ENCODE measurements at regions not wholly inside any gene's neighbourhood (a gene's known extent, or its start where the extent isn't known, plus 50 kb on each side); places are given as distances from the start of the nearest gene placed in this dataset.

DNA sequence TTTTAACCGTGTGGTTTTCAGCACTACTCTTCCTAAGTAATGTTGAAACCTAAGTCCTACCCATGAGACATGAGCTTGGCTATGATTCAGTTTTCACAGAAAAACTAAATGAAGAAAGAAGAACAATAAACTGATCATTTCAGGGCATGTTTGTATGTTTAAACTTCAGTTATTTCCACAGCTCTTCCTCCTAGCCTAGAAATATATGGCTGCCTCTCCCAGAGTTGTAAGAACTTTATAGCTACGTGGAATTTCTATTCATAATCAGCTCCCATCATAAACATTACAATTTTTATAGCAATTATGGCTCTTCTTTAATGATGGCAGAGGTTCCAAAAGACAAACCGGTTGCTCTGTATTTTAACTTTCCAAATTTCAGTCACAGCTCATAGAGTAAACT is 314.7 kb upstream of the ADAMTSL1 start:
- DNase-seq = no peak

DNA sequence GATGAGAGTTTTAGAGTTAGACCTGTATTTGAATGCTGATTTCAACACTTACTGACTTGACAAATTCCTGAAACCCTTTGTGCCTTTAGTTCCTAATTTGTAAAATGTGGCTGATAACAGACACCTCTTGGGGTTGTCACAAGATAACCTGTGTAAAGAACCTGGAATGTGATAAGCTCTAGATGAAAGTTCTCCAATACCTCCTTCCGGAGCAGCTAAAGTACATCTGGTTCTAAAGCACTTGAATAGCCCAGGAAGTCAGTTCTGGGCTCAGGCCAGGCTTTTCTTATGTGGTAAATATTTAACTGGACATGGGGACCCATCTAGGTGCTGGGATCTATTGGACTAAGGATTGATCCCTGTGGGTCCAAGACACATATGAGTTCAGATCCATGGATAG is 310.8 kb upstream of the ADAMTSL1 start:
- DNase-seq = no peak

DNA sequence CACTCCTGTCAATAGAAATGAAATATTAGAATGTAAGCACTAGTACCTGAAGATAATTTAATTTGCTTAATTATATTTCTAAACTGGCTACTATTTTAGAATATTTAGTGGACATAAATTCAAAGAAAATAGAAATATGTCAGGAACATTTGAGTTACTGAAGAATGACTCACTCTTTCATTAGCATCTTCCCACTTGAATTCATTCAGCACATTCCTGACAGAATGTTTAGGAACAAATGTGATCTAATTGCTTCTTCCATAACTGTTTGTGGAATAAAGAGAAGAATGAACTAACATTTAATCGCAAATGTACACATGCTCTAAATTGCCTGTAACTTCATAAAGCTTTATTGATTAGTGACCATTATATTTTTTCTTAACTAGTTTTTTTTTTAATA is 306.2 kb upstream of the ADAMTSL1 start:
- DNase-seq = no peak

DNA sequence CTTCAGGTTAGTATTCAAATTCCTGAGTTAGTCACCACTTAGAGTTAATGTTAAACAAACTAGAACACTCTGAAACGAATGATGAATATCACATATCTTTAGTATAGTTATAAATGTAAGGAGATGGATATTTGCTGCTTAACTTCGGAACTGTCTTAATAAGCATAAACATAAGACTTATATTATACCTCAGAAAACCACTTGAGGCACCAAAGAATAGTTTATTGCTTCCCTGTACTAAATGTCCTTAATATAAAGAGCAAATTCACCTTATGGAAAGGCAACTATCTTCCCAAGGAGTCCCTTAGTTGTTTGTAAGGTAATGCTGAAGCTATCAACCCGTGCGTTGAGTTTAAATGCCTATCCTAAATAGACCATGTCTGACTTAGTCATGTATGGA is 300.0 kb upstream of the ADAMTSL1 start:
- no peak for DNase-seq

DNA sequence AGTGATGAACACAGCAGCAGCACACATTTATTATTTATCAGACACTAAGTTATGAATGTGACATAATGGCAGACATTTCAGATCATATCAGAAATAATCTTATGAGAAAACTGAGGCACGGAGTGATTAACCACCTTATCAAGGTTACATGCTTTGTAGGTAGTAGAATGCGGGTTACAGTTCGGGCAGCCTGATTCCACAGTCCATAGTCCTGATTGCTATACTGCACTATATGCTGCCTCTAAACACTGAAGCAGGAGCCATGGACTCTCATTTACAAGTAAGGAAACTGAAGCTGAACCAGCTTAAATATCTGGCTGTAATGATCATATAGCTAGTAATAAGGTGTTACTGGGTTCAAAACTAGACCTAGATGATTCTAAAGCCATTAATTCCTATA is 291.3 kb upstream of the ADAMTSL1 start:
- DNase-seq = no peak

DNA sequence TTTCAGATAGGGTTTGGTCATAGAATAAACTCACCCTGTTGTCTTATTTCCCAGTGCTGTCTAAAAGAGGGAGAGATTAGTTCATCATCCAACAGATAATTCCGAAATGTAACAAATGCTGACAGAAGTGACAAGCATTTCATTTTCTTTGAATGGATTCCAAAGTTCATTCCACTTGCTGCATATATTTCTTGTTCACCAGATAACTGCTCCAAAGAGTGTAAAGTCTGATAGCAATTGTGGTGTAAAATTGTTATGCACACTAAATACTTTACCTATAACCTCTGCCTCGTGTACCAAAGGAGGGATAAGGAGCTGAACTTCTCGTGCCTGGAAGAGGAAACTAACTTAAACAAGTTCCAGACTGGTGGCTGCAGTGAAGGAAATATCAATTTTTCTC is 290.0 kb upstream of the ADAMTSL1 start:
- DNase-seq = no peak

DNA sequence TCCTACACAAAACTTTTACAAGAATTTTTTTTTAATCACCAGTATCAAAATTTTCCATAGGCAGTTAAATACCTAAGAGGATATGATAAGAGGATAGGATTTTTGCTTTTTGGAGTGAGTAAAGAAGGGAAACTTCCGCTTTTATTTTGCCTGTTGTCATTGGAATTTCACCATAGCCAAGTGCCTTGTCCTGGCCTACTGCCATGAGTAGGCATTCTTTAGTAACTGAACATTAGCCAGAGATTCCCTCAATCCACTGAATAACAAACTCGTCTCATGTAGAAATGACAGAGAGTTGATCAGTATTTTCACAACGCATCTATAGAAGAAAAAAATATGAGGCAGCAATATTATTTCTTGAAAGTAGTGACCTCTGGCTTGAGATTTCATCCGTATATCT is 289.6 kb upstream of the ADAMTSL1 start:
- no peak for DNase-seq

DNA sequence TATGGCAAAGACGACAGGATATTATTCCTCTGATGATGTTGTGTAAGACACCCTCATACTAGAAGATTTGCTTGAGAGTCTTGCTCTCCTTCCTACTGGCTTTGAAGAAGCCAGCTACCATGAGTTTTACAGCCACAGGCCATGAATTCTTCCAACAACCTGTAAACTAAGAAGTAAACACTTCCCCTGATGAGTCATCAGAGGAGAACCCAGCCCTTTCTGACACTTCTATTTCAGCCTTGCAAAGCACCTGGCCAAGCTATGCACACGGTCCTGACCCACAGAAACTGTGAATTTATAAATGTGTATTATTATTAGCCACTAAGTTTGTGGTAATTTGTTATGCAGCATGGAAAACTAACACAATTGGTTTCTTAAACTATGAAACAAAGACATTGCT is 288.8 kb upstream of the ADAMTSL1 start:
- no peak for DNase-seq

DNA sequence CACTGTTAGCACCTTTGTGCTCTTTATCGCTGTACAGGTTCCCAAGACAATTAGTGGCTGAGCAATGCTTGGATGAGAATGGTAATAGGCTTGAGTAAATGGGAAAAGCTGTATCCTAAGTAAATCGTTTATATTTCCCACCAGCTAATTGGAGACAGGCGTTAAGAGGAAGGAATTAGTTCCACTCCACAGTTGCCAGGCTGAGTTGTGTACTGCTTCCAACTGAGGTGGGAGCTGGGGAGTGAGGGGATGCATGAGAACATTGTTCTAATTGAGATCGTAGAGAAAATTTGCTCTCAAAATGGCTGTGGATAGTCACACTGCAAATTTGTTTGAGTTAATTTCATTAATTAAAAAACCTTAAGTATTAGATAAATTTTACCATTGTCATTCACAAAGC is 285.0 kb upstream of the ADAMTSL1 start:
- DNase-seq = no peak

DNA sequence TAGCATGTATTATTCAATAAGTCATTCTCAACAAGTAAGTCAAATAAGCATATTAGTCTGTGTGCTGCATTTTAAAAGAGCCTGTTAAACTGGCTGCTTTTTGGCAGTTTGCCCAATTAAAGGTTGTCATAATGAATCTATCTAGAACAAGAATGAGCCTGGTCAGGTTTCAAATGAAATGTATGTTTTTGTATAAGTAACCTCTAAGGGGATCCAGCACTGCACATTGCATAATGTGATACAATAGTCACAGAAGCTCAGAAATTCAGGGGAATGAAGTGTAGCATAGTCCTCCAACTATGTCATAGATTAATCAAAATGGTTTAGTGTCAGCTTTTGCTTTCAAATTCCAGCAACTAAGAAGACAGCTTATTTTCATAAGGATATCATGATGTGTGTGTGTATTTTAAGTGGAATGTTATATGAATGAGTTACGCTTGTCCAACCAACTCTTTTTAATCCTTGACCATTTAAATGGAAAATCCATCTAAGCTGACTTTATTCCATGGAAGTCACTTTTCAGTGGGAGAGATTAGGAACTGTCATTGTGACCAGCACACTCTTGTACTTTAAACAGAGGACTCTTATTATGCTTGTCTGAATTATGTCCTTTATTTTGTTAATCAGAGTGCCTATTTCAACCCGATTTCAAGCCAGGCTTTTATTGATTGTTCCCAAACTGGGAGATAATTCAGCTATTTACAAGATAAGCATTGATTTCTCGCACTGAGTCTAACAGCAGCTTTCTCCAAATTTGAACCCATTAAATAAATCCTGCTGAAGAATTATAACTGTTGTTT is 283.9 kb upstream of the ADAMTSL1 start:
- no peak for DNase-seq

DNA sequence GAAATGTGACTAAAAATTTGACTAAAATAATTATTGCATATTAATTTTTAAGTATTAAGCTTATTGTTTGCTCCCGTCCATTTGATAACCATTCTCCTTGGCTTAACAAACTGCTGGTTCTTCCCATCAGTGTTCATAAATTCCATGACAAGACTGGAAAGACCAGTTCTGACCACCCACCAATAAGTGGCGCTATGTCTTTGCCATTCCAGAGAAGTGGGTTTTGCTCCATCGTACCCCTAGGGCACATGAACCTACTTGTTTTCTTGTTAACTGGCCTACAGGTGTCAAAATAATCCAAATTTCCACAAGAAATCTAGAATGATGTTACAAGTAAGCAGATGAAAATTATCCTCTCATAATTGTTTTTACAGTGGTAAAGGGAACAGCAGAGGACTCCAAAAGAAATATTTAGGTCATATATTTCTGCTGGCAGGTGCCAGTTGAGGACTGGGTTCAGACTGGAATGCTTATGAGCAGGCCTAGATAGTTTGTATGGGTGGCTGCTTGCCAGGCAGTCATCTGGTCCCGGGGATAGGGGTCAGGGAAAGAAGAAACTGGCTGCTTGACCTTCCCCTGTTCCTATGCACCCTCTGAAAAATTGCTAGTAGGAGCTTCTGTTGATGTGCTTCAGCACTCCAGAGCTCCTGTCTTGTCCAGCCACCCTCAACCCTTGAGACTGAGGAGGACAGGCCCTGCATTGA is 283.1 kb upstream of the ADAMTSL1 start:
- no peak for DNase-seq

DNA sequence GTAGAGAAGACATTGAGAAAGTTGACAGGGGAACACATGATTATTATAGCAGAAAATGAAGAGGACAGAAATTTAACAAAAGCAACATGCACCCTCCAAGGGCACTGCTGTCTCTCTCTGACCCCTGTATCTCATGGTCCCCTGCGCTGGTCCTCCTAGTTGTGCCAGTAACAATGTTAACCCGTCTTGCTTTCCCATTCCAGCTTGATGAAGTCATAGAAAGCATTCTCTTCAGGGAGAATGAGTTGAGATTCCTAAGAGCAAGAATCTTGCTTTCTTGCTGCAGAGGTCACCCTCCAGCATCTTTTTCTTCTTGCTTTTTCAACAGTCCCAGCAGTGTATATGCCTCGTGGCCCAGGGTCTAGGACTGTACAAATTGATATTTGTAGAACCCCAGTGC is 279.6 kb upstream of the ADAMTSL1 start:
- DNase-seq = no peak

DNA sequence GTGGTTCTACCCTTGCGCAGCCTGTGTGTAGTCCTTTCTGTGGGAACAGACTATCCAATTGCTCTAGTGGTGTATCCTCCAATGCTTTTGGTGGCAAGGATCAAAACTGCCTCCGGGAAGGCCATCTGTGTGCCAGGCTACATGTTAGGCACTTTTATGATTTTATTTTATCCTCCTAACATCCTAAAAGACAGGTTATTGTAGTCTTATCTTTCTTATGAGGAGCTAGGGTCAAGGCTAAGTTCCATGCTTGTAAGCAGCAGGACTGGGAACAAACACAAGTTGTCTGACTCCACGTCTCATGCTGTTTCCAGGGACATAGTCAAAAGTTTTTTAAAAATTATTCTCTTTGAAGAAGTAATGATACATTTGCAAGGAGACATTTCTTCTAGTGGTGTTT is 278.7 kb upstream of the ADAMTSL1 start:
- DNase-seq = no peak

DNA sequence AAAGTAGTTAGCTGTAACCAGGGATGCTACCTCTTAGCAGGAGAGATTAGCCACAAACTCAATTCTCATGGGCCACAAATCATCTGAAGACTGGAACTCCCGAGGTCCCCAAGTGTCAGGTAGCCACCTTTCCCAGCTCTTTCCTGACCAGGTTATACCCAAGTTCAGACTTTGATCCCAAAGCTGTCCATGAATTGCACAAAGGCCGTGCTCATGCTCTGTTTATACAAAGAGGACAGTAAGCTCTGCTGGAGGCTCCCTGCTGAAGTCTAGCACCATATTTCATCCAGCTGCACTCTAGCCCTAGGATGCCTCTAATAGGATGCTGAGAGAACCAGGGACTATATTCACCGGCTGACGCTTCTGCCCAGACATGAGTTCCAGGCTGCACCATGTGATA is 271.0 kb upstream of the ADAMTSL1 start:
- no peak for DNase-seq

DNA sequence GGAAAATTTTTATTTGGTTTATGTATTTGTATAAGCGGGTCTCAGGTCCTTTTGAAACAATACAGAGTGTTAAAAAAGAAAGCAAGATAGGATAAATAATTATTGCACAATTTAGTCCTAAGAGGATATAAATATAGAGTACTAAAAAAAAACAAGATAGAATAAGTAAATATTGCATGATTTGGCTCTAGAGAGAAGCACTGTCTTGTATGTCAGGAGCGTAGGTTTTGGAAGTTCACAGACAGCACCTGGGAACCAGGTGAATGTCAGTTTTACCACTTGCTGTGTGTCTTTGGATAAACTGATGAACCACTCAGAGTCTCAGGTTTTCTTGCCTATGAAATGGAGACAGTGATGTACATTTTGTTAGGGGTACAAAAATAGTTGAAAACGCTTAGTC is 266.2 kb upstream of the ADAMTSL1 start:
- DNase-seq = no peak

DNA sequence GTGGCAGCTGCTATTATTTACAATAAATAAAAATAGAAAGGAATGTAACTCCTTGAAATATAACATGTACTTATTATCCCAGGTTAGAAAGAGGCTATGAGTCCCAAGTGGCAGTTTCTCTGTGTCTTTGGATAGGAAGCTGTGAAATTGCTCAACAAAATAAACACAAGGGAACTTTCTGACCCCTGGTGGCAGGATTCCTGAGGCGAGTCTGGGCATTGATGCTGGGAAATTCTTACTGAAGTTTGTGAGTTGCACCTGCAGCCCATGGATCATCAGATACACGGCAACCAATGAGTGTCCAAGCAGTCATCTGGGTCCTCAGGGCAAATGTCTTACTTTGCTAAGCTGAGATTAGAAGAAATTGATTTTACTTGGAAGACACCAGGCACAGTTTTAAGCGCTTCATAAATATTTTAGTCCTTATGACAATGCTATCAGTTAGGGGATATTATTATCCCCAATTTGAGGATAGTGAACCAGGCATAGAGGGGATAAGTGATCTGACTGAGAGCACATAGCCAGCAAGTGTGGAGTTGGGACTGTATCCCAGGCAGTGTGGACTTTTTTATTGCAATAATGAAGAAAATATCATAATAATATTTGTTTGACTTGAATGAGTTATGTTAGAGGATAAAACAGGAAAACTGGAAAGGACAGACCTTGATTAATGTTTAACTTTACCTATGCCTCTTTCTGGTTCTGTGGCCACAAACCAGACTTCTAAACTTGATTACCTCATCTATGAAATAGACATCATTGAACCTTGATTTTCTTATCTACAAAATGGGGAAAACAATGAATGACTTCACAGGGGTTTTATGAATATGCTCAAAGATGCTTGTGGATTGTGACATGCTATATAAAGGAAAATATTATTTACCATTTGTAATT is 265.5 kb upstream of the ADAMTSL1 start:
- no peak for DNase-seq

DNA sequence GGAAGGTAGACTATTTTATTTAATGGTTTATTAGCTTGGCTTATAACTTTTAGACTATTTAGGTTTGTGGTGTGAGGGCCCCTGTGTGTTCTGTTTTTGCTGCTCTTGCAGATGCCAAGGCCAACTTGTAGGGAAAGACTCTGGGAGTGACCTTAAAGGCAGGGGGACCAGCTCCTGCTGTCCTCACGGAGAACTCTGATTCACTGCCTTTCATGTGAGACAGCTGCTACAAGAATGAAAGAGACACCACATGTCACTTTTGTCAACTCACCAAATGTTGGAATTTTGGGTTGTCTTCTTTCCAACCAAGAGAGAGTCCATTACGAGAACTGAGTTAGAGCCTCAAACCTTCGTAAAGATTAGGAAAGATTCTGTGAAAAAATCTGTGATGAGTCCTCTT is 258.3 kb upstream of the ADAMTSL1 start:
- DNase-seq = no peak

DNA sequence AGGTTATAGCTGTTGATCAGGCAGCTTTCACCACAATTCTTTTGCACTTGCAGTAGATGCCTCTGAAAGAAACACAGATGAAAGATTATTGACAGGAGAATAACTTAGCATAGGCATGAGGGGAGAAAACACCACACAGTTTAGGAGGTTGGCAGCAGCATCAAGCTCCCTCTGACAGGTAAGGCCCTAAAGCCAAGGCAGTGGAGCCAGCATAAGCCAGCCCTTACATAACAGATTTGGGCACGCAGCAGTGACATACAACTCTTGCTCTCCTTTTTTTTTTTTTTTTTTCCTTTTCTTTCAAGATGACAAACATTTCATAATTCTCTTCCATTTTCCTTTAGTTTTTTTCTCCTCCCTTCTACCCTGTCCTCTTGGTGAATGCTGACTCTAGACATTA is 257.6 kb upstream of the ADAMTSL1 start:
- no peak for DNase-seq

DNA sequence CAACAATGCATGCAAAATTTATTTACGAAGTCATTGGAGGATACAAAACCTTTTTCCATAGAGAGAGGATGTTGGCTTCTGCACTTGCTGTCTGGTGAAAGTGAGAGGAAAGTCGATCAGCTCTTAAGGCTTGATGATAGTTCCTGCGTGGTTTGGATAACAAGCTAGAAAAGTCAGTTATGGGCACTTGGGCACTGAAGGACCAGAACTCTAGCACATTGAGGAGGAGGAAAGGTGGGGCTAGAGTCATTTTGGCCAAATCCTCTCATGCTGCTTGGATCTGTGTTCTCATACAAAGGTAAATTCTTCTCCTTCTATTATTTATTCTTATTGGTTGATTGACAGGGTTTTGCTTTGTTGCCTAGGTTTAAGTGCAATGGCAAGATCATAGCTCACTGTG is 245.9 kb upstream of the ADAMTSL1 start:
- no peak for DNase-seq

DNA sequence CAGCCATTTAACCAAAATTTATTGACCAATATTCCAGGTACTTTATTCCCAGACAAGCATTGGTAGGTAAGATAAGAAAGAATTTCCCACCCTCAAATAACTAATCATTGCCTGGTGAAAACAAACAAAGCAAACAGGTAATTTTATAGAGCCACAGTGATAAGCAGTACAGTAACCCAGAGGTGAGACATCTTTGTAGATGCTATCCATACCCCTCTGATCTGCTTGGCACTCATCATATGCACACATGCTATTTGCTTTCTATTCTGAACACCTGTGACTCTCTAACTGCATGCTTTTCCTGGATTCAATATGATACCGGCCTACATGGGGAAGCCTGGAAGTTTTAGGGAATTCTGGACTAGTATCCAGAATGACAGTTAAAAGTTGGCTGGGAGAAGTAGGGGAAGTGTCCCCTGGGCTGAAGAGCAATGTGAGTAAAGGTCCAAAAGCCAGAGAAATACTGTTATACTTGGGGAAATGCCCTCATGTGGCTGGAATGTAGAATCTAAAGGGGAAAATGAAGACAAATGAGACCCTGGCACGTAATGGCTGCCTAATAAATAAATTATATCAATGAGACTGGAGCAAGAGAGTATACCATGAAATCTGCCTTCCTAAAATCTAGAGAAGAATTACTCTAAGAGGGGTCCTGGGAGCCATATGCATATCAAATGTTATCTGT is 243.8 kb upstream of the ADAMTSL1 start:
- DNase-seq = no peak

DNA sequence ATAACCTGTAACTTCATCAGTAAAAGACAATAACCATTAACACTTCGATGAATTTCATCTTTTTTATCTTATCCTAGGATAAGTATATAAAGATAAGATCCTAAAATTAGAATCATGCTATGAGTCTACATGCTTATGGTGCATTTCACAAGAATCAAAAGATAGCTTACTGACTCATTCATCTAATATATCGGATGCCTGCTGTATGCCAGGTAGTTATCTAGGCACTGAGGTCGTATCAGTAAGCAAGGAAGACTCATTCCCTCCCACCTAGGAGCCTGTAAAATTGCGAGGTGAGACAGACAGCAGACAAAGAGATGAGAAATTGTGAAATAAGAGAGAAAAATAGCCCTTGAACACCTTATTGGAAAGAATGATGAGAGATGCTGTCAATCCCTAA is 240.6 kb upstream of the ADAMTSL1 start:
- DNase-seq = no peak

DNA sequence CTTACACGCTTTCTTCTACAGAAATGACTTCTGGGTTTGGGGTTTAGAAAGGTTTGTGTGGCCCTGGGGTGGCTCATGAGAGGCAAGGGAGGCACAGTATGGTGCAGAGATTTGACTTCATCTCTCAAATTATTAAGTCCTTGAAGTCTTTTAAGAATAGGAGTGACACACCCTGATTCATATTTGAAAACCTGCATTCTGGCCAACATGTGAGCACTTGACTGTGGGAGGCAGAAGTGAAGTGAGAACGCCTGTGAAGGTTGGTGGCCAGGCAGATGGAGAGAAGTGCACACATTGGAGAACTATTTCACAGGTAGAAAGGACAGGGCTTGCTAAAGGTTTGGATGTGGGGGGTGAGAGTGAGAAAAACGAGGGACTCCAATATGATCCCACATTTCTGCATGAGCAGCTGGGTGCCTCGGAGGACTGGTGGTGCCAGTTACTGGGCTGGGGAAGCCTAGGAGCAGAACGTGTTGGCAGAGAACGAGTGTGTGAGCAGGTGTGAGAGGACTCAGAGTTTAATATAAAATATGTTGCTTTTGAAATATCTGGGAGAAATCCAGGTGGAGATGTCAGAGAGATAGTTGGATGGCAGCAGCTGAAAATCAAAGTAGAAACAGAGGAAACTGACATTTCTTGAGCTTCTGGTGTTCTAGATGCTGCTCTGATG is 240.0 kb upstream of the ADAMTSL1 start:
- no peak for DNase-seq
